Endothelial cell of umbilical vein (primary cell): ENCODE measurements at regions not wholly inside any gene's neighbourhood (a gene's known extent, or its start where the extent isn't known, plus 50 kb on each side); places are given as distances from the start of the nearest gene placed in this dataset.
"Not testable (repeated sequence)": the region's sequence is repeated elsewhere in the genome, so short reads cannot be mapped to it uniquely, and the experiment has no call there.

Experiments used
- BruUV-seq: library from RNA; stranded (reverse); fragments of 400-500 nt; replicated peaks from 2 replicates; lab custom pipeline; 2021; lab: Mats Ljungman, UMichigan
- CTCF ChIA-PET: fragments of 300-600, 350-600 bp; sonication (Branson Sonifier 250); formaldehyde crosslinking; loops from one replicate; lab custom pipeline; 2021; ENCODE audit warnings: antibody characterized with exemption, inconsistent platforms; lab: Charles Lee
- POLR2A ChIA-PET: fragments of 300-600, 350-600 bp; sonication (Branson Sonifier 250); formaldehyde crosslinking; loops from one replicate; lab custom pipeline; 2021; ENCODE audit warnings: antibody characterized with exemption, inconsistent platforms; lab: Charles Lee
- DNase-seq: peaks from one replicate; pipeline ENCODE4 v3.0.0-alpha.2; 2011; ENCODE audit warnings: low read depth, low spot score
- FAIRE-seq: peaks from 2 replicates; lab custom pipeline; 2011; peaks lifted over from hg19 to GRCh38; lab: Jason Lieb, UNC
- H2AFZ ChIP-seq: 2 replicates; pipeline ENCODE4 v1.6.0; 2012; ENCODE audit warnings: low read depth, low read length, control low read depth, inconsistent platforms
- H3K27ac ChIP-seq: 2 replicates; pipeline ENCODE4 v1.5.1; 2011; ENCODE audit warnings: low read depth, mild to moderate bottlenecking, control low read depth, low read length, moderate library complexity; ENCODE audit not compliant: insufficient read depth
- H3K27me3 ChIP-seq, 2 experiments: 2 replicates each; pipeline versions ENCODE4 v1.6.0 to v1.6.1; 2011; ENCODE audit warnings: low read length in 2 of 2, mixed read lengths in 1 of 2; ENCODE audit not compliant: control insufficient read depth in 2 of 2, insufficient read depth in 2 of 2
- H3K36me3 ChIP-seq, 2 experiments: 2 replicates in 1 of 2; 3 replicates in 1 of 2; pipeline ENCODE4 v1.5.1; 2011; ENCODE audit warnings: low read length in 2 of 2, mild to moderate bottlenecking in 1 of 2, moderate library complexity in 1 of 2; ENCODE audit not compliant: control insufficient read depth in 2 of 2, insufficient read depth in 2 of 2; ENCODE audit errors: extremely low read depth in 1 of 2
- H3K4me1 ChIP-seq: 3 replicates; pipeline ENCODE4 v1.5.1; 2011; ENCODE audit warnings: mild to moderate bottlenecking, low read length; ENCODE audit not compliant: control insufficient read depth, insufficient read depth; ENCODE audit errors: extremely low read depth
- H3K4me2 ChIP-seq: 2 replicates; pipeline ENCODE4 v1.6.1; 2011; ENCODE audit warnings: low read length, control low read depth, mixed read lengths; ENCODE audit not compliant: insufficient read depth
- H3K4me3 ChIP-seq, 3 experiments: fragments of 200-600 bp in 1 of 3; sonication (generic), shearing (Covaris generic) in 1 of 3; replicated peaks in 1 of 3; 2 replicates each; pipeline ENCODE4 v1.5.1; 2011 to 2016; ENCODE audit warnings: control low read depth in 3 of 3, low read length in 3 of 3, mild to moderate bottlenecking in 2 of 3, inconsistent platforms in 1 of 3, low read depth in 1 of 3, moderate library complexity in 1 of 3; ENCODE audit not compliant: insufficient read depth in 1 of 3
- H3K79me2 ChIP-seq: 2 replicates; pipeline ENCODE4 v1.6.0; 2012; ENCODE audit warnings: low read length, inconsistent platforms; ENCODE audit not compliant: control insufficient read depth, insufficient read depth
- H3K9ac ChIP-seq: replicated peaks from 2 replicates; pipeline ENCODE3; 2011; ENCODE audit warnings: low read length, control low read depth; ENCODE audit not compliant: insufficient read depth; ENCODE audit errors: extremely low read depth
- H3K9me1 ChIP-seq: replicated peaks from 3 replicates; pipeline ENCODE4 v1.6.0; 2011; ENCODE audit warnings: mild to moderate bottlenecking, low read length; ENCODE audit not compliant: control insufficient read depth, insufficient read depth; ENCODE audit errors: extremely low read depth
- H3K9me3 ChIP-seq: replicated peaks from 2 replicates; pipeline ENCODE4 v1.5.1; 2012; ENCODE audit warnings: low read length, inconsistent platforms; ENCODE audit not compliant: control insufficient read depth, insufficient read depth
- H4K20me1 ChIP-seq: replicated peaks from 2 replicates; pipeline ENCODE3; 2011; ENCODE audit warnings: mild to moderate bottlenecking, low read length; ENCODE audit not compliant: control insufficient read depth, insufficient read depth; ENCODE audit errors: extremely low read depth
- dilution Hi-C: fragments of 300-500 bp; cut with MboI; formaldehyde crosslinking; loops from one replicate; pipeline ENCODE4 v1.15.0; 2019; ENCODE audit warnings: low sequenced_read_pairs; ENCODE audit not compliant: extremely low pct_ligation_motif_present
- intact Hi-C: fragments of 100-400 bp; cut with micrococcal nuclease; formaldehyde crosslinking; loops from one replicate; pipeline ENCODE4 v1.10.0; 2022

DNA sequence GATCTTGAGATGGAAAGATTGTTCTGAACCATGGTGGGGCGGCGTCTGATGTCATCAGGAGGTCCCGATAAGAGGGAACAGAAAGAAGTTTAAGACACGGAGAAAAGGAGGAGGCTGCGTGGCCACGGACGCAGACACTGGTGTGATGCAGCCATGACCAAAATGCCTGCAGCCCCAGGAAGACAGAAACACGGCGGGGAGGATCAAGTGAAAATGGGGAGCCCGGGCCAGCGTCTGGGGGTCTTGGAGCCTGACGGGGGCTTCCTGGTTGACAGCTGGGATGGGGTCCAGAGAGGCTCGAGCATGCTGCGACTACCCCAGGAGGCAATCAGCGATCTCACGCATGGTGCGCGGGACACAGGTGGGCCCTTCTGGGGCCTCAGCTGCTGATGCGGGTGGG lies 119.7 kb downstream of the NPIPB11 start:
- H2AFZ ChIP-seq, H4K20me1 ChIP-seq, FAIRE-seq, H3K9me1 ChIP-seq, H3K27ac ChIP-seq, H3K4me2 ChIP-seq, H3K9ac ChIP-seq, intact Hi-C loops, CTCF ChIA-PET, dilution Hi-C loops, H3K9me3 ChIP-seq, BruUV-seq, H3K79me2 ChIP-seq, H3K27me3 ChIP-seq, H3K36me3 ChIP-seq, DNase-seq, POLR2A ChIA-PET, H3K4me3 ChIP-seq: not testable (repeated sequence)
- H3K4me1 ChIP-seq = peaks cover 15% of the 10 kb centered on the region

DNA sequence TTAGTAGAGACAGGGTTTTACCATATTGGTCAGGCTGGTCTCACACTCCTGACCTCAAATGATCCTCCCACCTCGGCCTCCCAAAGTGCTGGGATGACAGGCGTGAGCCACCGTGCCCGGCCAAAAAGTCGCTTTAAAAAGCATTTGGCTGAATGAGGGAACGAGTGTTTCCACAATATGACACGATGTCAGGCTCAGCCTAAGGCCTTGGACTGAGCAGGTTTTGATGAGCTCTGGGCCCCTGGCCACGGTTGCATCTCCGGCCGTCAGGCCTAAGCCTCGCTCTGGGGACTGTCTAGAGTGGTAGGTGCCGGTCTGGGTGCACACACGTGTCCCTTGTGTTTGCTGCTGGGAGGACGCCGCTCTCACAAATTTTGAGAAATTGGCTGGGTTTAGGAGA lies 120.3 kb downstream of the NPIPB11 start:
- dilution Hi-C loops, FAIRE-seq: not testable (repeated sequence)

DNA sequence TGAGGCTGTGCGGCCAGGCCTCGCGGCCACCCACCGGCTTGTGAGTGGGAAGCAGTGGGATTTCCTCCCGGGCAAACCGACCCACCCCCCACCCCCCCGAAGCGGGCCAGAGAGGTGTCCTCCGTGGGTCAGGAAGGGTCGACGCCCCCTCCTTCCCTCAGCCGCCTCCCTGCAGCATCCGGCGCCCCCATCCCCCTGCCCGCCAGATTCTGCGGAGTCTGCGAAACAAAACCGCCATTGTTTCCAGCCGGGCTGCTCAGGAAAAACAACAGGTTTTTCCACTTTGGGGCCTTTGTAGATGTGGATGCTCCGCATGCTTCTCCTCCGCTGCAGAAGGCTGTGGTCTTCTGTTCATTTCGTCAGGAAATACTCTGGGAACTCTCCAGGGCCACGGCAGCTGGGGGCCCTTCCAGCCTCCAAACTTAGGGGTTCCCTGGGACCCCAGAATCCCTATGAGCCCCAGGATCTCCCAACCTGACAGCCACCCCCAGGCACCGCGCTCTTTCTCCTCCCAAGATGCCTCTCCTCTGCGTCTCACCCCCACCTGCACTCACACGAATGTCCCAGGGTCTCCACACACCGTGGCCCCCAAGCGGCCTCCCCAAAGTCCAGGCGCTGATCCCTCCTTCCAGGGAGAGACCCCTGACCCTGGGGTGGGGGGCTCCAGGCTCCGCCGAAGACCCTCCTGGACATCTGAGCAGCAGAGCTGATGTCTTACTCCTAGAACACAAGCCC lies 121.2 kb downstream of the NPIPB11 start:
- POLR2A ChIA-PET, H3K27ac ChIP-seq, H3K27me3 ChIP-seq, H3K4me2 ChIP-seq, CTCF ChIA-PET, H3K9me1 ChIP-seq, H3K9ac ChIP-seq, BruUV-seq, H4K20me1 ChIP-seq, H3K79me2 ChIP-seq, intact Hi-C loops, dilution Hi-C loops, H3K4me1 ChIP-seq, H3K36me3 ChIP-seq, H3K9me3 ChIP-seq, H3K4me3 ChIP-seq: not testable (repeated sequence)
- peak overlapping the region; percentile 59 for H2AFZ ChIP-seq
- peak; percentile 49 for DNase-seq
- peak; percentile 62 for FAIRE-seq

More for the DNA sequence above, 120.3 kb downstream of the NPIPB11 start:
- H3K27ac ChIP-seq, H3K9ac ChIP-seq, intact Hi-C loops, H3K4me2 ChIP-seq, H3K27me3 ChIP-seq, POLR2A ChIA-PET, DNase-seq, CTCF ChIA-PET, H3K79me2 ChIP-seq, BruUV-seq, H3K4me3 ChIP-seq, H4K20me1 ChIP-seq, H3K36me3 ChIP-seq, H3K9me1 ChIP-seq, H3K9me3 ChIP-seq, H3K4me1 ChIP-seq, H2AFZ ChIP-seq: not testable (repeated sequence)

DNA sequence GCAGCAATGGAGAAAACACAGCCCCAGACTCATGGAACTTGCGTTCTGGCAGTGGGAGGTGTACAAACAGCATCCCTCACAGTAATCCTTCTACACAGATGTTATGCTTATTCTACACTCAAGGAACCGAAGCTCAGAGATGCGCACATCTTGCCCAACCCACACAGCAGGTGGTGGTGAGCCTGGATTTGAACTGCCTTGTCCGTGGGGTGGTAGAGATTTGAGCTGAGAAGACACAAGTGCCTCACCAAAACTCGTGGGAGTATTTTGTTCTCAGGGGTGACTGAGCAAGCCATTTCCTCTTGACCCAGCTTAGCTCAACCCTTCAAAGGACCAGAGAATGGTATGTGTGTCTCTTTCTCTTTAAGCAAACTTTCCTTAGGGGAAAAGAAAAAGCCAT lies 121.8 kb downstream of the NPIPB11 start:
- H3K4me2 ChIP-seq, FAIRE-seq, H3K27ac ChIP-seq, H3K9me3 ChIP-seq, POLR2A ChIA-PET, dilution Hi-C loops, H3K79me2 ChIP-seq, H3K4me1 ChIP-seq, H4K20me1 ChIP-seq, DNase-seq, H3K9me1 ChIP-seq, H3K27me3 ChIP-seq, BruUV-seq, H3K9ac ChIP-seq, intact Hi-C loops, H3K4me3 ChIP-seq, H3K36me3 ChIP-seq, CTCF ChIA-PET: not testable (repeated sequence)
- H2AFZ ChIP-seq = peak overlapping the region; percentile 59
